Brain microvascular endothelial cell (primary cell): ENCODE measurements at regions not wholly inside any gene's neighbourhood (a gene's known extent, or its start where the extent isn't known, plus 50 kb on each side); places are given as distances from the start of the nearest gene placed in this dataset.
"Not testable (repeated sequence)": the region's sequence is repeated elsewhere in the genome, so short reads cannot be mapped to it uniquely, and the experiment has no call there.

Experiments used
- DNase-seq: peaks from one replicate; pipeline ENCODE4 v3.0.0-alpha.2; 2020
- H3K27ac ChIP-seq: fragments of 250-450 bp; sonication (Bioruptor Pico); 2 replicates; pipeline ENCODE4 v1.5.1; 2020; ENCODE audit warnings: mild to moderate bottlenecking, moderate library complexity
- H3K27me3 ChIP-seq: fragments of 250-450 bp; sonication (Bioruptor Pico); replicated peaks from 2 replicates; pipeline ENCODE4 v1.5.1; 2020; ENCODE audit warnings: mild to moderate bottlenecking
- H3K36me3 ChIP-seq: fragments of 250-450 bp; sonication (Bioruptor Pico); replicated peaks from 2 replicates; pipeline ENCODE4 v1.5.1; 2020; ENCODE audit warnings: mild to moderate bottlenecking
- H3K4me3 ChIP-seq: 2 replicates; pipeline ENCODE4 v1.5.1; 2011; ENCODE audit warnings: low read depth, mild to moderate bottlenecking, control low read depth, low read length, moderate library complexity
- in situ Hi-C: cut with HindIII; loops from 2 replicates; pipeline ENCODE4 v1.10.0; 2017; ENCODE audit warnings: low sequenced_read_pairs, low pct_ligation_motif_present
- TF ChIP-seq, protein P1 (sequence below): IDR thresholded peaks from 2 replicates; pipeline ENCODE4 v1.5.1; 2011; ENCODE audit warnings: low read depth, mild to moderate bottlenecking, moderate library complexity, low read length, control low read depth, inconsistent platforms; ENCODE audit errors: missing control alignments

DNA sequence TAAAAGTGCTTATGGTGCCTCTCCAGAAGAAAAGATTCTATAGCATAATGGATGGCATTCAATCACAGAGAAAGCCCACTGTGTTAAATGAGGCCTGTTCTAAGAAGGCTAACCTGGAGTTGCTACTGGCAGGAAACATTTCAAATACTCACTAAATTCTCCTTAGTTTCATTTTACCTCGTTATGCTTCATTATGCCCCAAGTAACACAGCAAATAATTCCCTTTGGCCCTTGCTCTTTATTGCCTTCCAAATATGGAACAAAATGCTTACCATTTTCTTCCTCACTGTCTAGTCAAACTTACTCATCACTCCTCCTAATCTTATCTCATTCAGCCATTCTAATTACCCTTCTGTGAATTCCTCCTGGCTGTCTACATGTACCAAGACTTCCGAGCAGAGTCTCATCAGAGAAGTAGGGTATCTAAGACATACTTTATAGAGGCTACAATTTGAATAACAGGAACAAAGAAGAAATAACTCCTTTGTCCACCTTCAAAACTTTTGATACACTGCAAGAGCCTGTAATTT, 292.1 kb upstream of the CLEC14A start:
- no peaks in the 10 kb centered on the region for H3K27me3 ChIP-seq
- H3K4me3 ChIP-seq, result no peak overlapping the region
- no peaks in the 10 kb centered on the region for H3K36me3 ChIP-seq
- TF ChIP-seq, protein P1, sequence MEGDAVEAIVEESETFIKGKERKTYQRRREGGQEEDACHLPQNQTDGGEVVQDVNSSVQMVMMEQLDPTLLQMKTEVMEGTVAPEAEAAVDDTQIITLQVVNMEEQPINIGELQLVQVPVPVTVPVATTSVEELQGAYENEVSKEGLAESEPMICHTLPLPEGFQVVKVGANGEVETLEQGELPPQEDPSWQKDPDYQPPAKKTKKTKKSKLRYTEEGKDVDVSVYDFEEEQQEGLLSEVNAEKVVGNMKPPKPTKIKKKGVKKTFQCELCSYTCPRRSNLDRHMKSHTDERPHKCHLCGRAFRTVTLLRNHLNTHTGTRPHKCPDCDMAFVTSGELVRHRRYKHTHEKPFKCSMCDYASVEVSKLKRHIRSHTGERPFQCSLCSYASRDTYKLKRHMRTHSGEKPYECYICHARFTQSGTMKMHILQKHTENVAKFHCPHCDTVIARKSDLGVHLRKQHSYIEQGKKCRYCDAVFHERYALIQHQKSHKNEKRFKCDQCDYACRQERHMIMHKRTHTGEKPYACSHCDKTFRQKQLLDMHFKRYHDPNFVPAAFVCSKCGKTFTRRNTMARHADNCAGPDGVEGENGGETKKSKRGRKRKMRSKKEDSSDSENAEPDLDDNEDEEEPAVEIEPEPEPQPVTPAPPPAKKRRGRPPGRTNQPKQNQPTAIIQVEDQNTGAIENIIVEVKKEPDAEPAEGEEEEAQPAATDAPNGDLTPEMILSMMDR, result no peak
- in situ Hi-C loops, result no loop called here
- no peak for DNase-seq
- H3K27ac ChIP-seq, result no peak overlapping the region

DNA sequence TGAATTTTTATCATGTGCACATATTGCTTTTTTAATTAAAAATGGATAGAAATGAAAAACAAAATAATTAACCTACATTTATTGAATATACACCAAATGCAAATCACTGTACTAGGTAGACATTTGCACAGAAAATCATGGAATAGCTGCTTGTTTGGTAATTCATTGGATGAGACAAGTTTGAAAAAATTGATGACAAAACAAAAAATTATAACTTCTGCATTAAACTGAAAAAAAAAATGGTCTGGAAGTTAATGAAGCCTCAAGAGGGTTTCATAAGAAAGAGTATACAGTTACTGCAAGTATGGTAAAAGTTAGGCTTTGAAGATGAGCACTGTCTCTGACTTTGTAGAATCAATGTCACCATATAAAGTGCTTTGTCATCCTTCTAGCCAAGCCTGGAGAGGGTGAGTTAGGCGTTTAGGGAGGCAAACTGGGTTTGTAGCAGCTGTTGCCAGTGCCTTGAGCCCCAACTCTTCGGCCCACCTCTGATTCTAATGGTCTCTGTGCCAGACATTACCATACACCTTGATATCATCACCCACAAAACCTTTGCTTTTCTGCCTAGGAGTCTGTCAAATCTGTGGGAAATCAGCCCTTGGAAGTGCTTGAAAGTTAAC, 291.1 kb upstream of the CLEC14A start:
- TF ChIP-seq, protein P1, result no peak
- no peak for DNase-seq
- in situ Hi-C loops, result no loop called here
- H3K36me3 ChIP-seq, result no peaks in the 10 kb centered on the region
- no peaks in the 10 kb centered on the region for H3K27me3 ChIP-seq
- no peak overlapping the region for H3K4me3 ChIP-seq
- no peak overlapping the region for H3K27ac ChIP-seq

DNA sequence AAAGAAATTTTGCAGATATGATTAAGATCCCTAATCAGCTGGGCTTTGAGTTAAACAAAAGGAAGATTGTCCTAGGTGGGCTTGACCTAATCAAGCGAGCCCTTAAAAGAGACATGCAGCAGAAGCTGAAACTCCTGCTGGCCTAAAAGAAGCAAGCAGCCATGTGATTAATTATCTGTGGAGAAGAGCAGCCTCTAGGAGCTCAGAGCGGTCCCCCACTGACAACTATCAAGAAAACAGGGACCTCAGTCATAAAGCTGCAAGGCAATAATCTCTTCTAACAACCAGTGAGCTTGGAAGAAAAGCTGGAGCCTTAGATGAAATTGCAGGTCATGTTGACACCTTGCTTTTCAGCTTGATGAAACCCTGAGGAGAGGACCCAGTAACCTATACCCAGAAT, 288.9 kb upstream of the CLEC14A start:
- Histone ChIP-seq H3K36me3 (no peaks in the 10 kb centered on the region), H3K27me3 (no peaks in the 10 kb centered on the region), H3K4me3 (no peak overlapping the region), H3K27ac (no peak overlapping the region)
- TF ChIP-seq, protein P1, result no peak
- no peak for DNase-seq
- in situ Hi-C loops, result no loop called here

DNA sequence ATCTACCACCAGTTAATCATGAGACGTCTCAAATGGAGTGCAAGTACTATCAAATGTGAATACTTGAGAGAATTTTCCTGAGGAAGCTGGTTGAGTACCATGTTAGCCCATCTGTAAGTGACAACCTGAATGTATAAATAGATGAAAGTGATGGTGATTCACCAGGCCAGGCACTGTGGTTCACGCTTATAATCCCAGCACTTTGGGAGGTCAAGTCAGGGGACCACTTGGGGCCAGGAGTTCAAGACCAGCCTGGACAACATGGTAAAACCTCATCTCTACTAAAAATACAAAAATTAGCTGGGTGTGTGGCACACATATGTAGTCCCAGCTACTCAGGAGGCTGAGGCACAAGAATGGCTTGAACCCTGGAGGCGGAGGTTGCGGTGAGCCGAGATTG, 288.0 kb upstream of the CLEC14A start:
- H3K27ac ChIP-seq, H3K36me3 ChIP-seq, H3K27me3 ChIP-seq, DNase-seq, in situ Hi-C loops, H3K4me3 ChIP-seq: not testable (repeated sequence)

DNA sequence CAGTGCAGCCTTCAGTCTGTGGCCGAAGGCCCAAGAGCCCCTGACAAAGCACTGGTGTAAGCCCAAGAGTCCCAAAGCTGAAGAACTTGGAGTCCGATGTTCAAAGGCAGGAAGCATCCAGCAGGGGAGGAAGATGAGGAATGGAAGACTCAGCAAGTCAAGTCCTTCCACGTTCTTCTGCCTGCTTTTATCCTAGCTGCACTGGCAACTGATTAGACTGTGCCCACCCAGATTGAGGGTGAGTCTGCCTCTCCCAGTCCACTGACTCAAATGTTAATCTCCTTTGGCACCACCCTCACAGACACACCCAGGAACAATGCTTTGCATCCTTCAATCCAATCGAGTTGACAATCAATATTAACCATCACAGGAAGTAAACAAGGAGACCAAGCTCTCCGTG, 282.2 kb upstream of the CLEC14A start:
- DNase-seq, H3K27ac ChIP-seq, H3K27me3 ChIP-seq, H3K36me3 ChIP-seq, in situ Hi-C loops, H3K4me3 ChIP-seq: not testable (repeated sequence)

DNA sequence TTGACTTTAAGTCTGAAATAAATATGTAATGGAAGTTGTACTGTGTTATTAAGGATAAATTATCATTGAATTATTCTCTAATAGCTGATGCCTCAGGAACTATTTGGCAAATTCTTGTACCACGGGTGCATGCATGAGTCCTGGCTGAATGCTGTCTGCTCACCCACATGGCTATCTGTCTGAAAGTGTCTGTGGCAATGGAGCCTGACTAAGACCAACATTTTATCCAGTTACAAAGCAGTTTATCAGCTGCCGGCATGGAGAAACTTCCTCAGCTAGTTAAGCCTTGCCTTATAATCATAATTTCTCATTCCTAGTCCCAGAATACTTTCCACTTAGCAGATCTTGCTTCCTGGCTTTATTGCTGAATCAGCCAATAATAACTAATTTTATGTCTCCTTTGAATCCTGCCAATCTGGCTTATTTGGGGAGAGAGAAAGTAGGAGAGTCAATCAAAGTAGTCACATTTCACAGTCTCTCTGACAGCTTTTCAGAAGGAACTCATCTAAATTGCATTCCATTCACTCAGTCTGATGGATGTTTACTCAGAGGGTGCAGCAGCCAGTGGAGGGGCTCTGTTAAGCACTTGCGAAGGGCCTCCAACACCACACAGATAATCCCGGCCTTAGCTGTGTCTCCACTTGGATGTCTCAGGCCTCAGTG, 280.6 kb upstream of the CLEC14A start:
- no peak for DNase-seq
- H3K4me3 ChIP-seq, result no peak overlapping the region
- in situ Hi-C loops, result no loop called here
- no peaks in the 10 kb centered on the region for H3K27me3 ChIP-seq
- H3K27ac ChIP-seq, result no peak overlapping the region
- H3K36me3 ChIP-seq, result no peaks in the 10 kb centered on the region
- TF ChIP-seq, protein P1, result no peak
